ENCODE measurements at regions not wholly inside any gene's neighbourhood (a gene's known extent, or its start where the extent isn't known, plus 50 kb on each side); places are given as distances from the start of the nearest gene placed in this dataset.

DNA sequence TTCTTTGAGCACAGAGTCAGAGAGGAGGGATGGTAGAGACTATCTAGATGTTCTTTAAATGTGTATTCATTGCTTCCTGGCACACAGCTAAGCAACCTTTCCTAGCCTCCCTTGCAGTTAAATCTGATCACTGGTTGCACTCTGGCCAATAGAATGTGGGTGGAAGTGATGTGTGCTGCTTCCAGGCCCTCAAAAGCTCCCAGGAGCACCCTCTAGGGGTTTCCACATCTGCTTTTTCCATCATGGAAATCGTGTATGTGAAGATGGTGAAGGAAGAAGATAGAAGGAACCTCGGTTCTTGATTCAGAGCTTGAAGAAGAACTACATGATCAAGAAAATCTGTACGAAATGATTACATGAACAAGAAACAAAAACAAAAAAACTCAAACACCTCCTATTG lies 149.8 kb upstream of the JAG1 start:
- no peaks in the 10 kb centered on the region for H3K36me3 ChIP-seq (ENCODE audit: low read depth)
- TF ChIP-seq, protein P1, sequence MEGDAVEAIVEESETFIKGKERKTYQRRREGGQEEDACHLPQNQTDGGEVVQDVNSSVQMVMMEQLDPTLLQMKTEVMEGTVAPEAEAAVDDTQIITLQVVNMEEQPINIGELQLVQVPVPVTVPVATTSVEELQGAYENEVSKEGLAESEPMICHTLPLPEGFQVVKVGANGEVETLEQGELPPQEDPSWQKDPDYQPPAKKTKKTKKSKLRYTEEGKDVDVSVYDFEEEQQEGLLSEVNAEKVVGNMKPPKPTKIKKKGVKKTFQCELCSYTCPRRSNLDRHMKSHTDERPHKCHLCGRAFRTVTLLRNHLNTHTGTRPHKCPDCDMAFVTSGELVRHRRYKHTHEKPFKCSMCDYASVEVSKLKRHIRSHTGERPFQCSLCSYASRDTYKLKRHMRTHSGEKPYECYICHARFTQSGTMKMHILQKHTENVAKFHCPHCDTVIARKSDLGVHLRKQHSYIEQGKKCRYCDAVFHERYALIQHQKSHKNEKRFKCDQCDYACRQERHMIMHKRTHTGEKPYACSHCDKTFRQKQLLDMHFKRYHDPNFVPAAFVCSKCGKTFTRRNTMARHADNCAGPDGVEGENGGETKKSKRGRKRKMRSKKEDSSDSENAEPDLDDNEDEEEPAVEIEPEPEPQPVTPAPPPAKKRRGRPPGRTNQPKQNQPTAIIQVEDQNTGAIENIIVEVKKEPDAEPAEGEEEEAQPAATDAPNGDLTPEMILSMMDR (IDR thresholded peaks at IDR 0.05; ENCODE audit: poor library complexity, severe bottlenecking) = no peak
- ATAC-seq (ENCODE audit: low read depth) = no peak
- no peak overlapping the region for H3K4me3 ChIP-seq (ENCODE audit: severe bottlenecking)
- DNase-seq (ENCODE audit: low spot score) = no peak
- no peaks in the 10 kb centered on the region for H3K4me1 ChIP-seq (ENCODE audit: insufficient read depth, poor library complexity, severe bottlenecking)
- H3K9me3 ChIP-seq (ENCODE audit: severe bottlenecking) = no peaks in the 10 kb centered on the region
- H3K27ac ChIP-seq (ENCODE audit: poor library complexity, severe bottlenecking) = no peak overlapping the region
- H3K27me3 ChIP-seq (ENCODE audit: insufficient read depth, poor library complexity, severe bottlenecking) = no peaks in the 10 kb centered on the region

DNA sequence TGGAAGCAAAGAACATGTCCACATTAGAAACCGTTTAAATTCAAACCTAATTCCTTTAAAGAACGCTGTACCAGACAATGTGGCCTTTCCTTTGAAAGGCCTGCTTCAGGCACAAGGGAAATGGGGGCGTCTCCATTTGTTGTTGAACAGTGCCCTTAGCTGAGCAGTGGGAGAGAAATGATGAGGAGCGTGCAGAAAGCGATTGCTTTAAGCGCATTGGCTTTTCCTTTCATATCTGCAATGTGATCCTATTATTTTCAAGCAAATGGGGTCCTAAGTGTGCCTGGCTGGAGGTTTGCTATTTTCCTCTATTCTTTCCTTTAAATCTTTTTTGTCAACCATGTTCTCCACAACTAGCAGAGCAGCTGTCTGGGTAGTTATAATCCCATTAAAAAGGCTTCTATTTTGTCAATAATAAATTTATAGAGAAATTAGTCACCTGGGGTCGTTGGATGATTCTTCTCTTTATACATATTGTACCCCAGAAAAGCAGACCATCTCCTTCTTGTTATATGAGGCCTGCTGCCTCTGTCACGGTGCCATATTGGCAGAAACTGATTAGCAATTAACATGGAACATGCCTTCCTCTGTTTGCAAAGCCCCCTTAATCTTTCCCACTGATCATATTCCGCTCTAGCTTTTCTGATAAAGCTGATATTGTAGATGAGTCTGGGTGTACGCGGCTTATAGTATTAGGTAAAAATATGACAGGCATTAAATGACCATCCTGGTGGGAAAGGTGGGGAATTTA lies 151.1 kb upstream of the JAG1 start:
- Histone ChIP-seq H3K27ac (ENCODE audit: poor library complexity, severe bottlenecking) (no peak overlapping the region), H3K36me3 (ENCODE audit: low read depth) (no peaks in the 10 kb centered on the region), H3K9me3 (ENCODE audit: severe bottlenecking) (no peaks in the 10 kb centered on the region), H3K4me3 (ENCODE audit: severe bottlenecking) (no peak overlapping the region), H3K4me1 (ENCODE audit: insufficient read depth, poor library complexity, severe bottlenecking) (no peaks in the 10 kb centered on the region), H3K27me3 (ENCODE audit: insufficient read depth, poor library complexity, severe bottlenecking) (no peaks in the 10 kb centered on the region)
- ATAC-seq (ENCODE audit: low read depth) (no peak), DNase-seq (ENCODE audit: low spot score) (no peak)
- TF ChIP-seq, protein P1 (IDR thresholded peaks at IDR 0.05; ENCODE audit: poor library complexity, severe bottlenecking) = no peak

DNA sequence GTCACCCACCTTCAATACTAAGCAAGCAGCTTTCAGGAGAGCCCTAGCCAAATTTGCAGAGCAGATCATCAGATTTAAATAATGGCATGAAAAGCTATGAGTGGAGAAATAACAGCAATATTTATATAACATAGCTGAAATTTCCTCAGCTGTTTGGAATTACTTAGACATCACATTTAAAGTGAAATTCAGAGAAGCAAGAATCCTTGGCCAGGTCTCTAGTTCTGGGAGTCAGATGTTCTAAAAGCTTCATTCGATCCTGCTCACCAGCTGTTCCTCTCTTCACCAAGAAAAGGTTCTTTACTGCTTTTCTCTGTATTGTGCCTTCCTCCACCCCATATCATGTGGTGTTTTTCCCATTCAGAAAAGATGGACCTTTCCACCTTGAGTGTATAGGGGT lies 152.3 kb upstream of the JAG1 start:
- Histone ChIP-seq H3K36me3 (ENCODE audit: low read depth) (no peaks in the 10 kb centered on the region), H3K9me3 (ENCODE audit: severe bottlenecking) (no peaks in the 10 kb centered on the region), H3K27ac (ENCODE audit: poor library complexity, severe bottlenecking) (no peak overlapping the region), H3K4me1 (ENCODE audit: insufficient read depth, poor library complexity, severe bottlenecking) (no peaks in the 10 kb centered on the region), H3K4me3 (ENCODE audit: severe bottlenecking) (no peak overlapping the region), H3K27me3 (ENCODE audit: insufficient read depth, poor library complexity, severe bottlenecking) (no peaks in the 10 kb centered on the region)
- ATAC-seq (ENCODE audit: low read depth) = no peak
- no peak for DNase-seq (ENCODE audit: low spot score)
- TF ChIP-seq, protein P1 (IDR thresholded peaks at IDR 0.05; ENCODE audit: poor library complexity, severe bottlenecking) = no peak

DNA sequence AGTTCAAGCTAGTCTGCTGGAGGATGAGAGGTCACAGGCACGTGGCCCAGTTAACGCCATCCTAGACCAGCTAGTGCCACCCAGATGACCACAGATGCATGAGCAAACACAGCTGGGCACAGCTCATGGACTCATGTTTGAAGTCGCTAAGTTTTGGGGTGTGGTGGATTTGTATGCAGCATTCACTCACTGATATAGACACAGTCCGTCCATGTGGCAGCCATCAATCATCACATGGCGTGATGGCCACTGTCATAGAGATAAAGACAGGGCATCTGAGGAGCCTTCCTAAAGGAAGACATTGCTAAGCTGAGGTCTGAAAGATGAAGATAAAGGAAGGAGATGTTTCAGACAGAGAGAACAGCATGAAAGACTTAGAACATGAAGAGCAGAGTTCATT lies 154.4 kb upstream of the JAG1 start:
- Histone ChIP-seq H3K27me3 (ENCODE audit: insufficient read depth, poor library complexity, severe bottlenecking) (no peaks in the 10 kb centered on the region), H3K27ac (ENCODE audit: poor library complexity, severe bottlenecking) (no peak overlapping the region), H3K4me1 (ENCODE audit: insufficient read depth, poor library complexity, severe bottlenecking) (no peaks in the 10 kb centered on the region), H3K9me3 (ENCODE audit: severe bottlenecking) (no peaks in the 10 kb centered on the region), H3K4me3 (ENCODE audit: severe bottlenecking) (no peak overlapping the region), H3K36me3 (ENCODE audit: low read depth) (no peaks in the 10 kb centered on the region)
- DNase-seq (ENCODE audit: low spot score) (no peak), ATAC-seq (ENCODE audit: low read depth) (no peak)
- TF ChIP-seq, protein P1 (IDR thresholded peaks at IDR 0.05; ENCODE audit: poor library complexity, severe bottlenecking) = no peak

DNA sequence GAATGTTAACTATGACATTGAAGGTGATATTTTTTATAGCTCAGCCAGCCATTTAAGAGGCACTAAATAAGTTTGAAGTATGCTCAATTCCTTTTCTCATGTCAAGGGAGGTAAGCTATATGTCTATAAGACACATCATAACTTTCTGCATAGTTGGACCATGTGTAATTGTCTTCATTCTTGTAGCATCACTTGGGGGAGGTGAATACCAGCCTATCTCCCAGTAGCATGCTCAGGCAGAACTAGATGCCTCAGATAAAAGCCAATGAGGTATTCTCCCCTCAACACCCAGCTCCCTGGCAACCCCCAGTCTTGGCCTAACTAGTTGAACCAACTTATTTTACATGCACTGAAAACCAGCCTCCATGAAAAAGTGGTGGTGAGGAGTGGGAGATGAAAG lies 158.3 kb upstream of the JAG1 start:
- TF ChIP-seq, protein P1 (IDR thresholded peaks at IDR 0.05; ENCODE audit: poor library complexity, severe bottlenecking) = no peak
- DNase-seq (ENCODE audit: low spot score) (no peak), ATAC-seq (ENCODE audit: low read depth) (peak; percentile 80)
- no peak overlapping the region for H3K27ac ChIP-seq (ENCODE audit: poor library complexity, severe bottlenecking)
- H3K4me3 ChIP-seq (ENCODE audit: severe bottlenecking) = no peak overlapping the region
- H3K4me1 ChIP-seq (ENCODE audit: insufficient read depth, poor library complexity, severe bottlenecking) = no peaks in the 10 kb centered on the region
- H3K36me3 ChIP-seq (ENCODE audit: low read depth) = no peaks in the 10 kb centered on the region
- no peaks in the 10 kb centered on the region for H3K9me3 ChIP-seq (ENCODE audit: severe bottlenecking)
- no peaks in the 10 kb centered on the region for H3K27me3 ChIP-seq (ENCODE audit: insufficient read depth, poor library complexity, severe bottlenecking)

All from RWPE2 (cell line).